SK-N-SH treated with all-trans-retinoic acid at 6 μM for 48 hours (cell line): ENCODE measurements at regions not wholly inside any gene's neighbourhood (a gene's known extent, or its start where the extent isn't known, plus 50 kb on each side); places are given as distances from the start of the nearest gene placed in this dataset.

Experiments
- ATAC-seq: fragments of 200-7000 bp; cut with Tn5 transposase; 3 replicates; pipeline ENCODE4 v1.9.1; 2020; ENCODE audit warnings: mild to moderate bottlenecking, moderate library complexity
- BACH2 ChIP-seq: fragments of 250-450 bp; sonication (Bioruptor Pico); IDR thresholded peaks from 2 replicates; pipeline ENCODE4 v1.9.0; 2021; ENCODE audit warnings: mild to moderate bottlenecking, borderline replicate concordance
- CREB5 ChIP-seq: fragments of 250-450 bp; sonication (Bioruptor Pico); IDR thresholded peaks from 2 replicates; pipeline ENCODE4 v1.5.1; 2020; ENCODE audit warnings: low read depth, mild to moderate bottlenecking, moderate library complexity
- CSDC2 ChIP-seq: fragments of 250-450 bp; sonication (Bioruptor Pico); IDR thresholded peaks from 2 replicates; pipeline ENCODE4 v1.5.0; 2020; ENCODE audit warnings: mild to moderate bottlenecking, moderate library complexity
- CSRNP3 ChIP-seq: fragments of 250-450 bp; sonication (Bioruptor Pico); IDR thresholded peaks from 2 replicates; pipeline ENCODE4 v1.5.1; 2021; ENCODE audit warnings: mild to moderate bottlenecking, moderate library complexity
- ESRRG ChIP-seq: fragments of 250-450 bp; sonication (Bioruptor Pico); IDR thresholded peaks from 2 replicates; pipeline ENCODE4 v1.6.1; 2021; ENCODE audit warnings: mild to moderate bottlenecking
- GLIS3 ChIP-seq: fragments of 250-450 bp; sonication (Bioruptor Pico); IDR thresholded peaks from 2 replicates; pipeline ENCODE4 v1.5.0; 2020; ENCODE audit warnings: mild to moderate bottlenecking, moderate library complexity
- ISL1 ChIP-seq: fragments of 250-450 bp; sonication (Bioruptor Pico); IDR thresholded peaks from 2 replicates; pipeline ENCODE4 v2.1.2; 2022; ENCODE audit warnings: mild to moderate bottlenecking, moderate library complexity
- RARB ChIP-seq: fragments of 250-450 bp; sonication (Bioruptor Pico); IDR thresholded peaks from 2 replicates; pipeline ENCODE4 v1.8.0; 2021; ENCODE audit warnings: mild to moderate bottlenecking, moderate library complexity
- SNAI2 ChIP-seq: fragments of 250-450 bp; sonication (Bioruptor Pico); IDR thresholded peaks from 2 replicates; pipeline ENCODE4 v1.5.0; 2020; ENCODE audit warnings: mild to moderate bottlenecking, moderate library complexity
- TCF4 ChIP-seq: fragments of 250-450 bp; sonication (Bioruptor Pico); IDR thresholded peaks from 2 replicates; pipeline ENCODE4 v1.8.0; 2021; ENCODE audit warnings: mild to moderate bottlenecking, moderate library complexity, borderline replicate concordance
- TOX ChIP-seq: fragments of 250-450 bp; sonication (Bioruptor Pico); IDR thresholded peaks from 2 replicates; pipeline ENCODE4 v1.8.0; 2021; ENCODE audit warnings: mild to moderate bottlenecking, moderate library complexity, borderline replicate concordance
- TSHZ2 ChIP-seq: fragments of 250-450 bp; sonication (Bioruptor Pico); IDR thresholded peaks from 2 replicates; pipeline ENCODE4 v1.5.0; 2020; ENCODE audit warnings: mild to moderate bottlenecking, moderate library complexity
- ZC3H10 ChIP-seq: fragments of 250-450 bp; sonication (Bioruptor Pico); IDR thresholded peaks from 2 replicates; pipeline ENCODE4 v1.5.1; 2021; ENCODE audit warnings: mild to moderate bottlenecking, moderate library complexity
- ZFP3 ChIP-seq: fragments of 250-450 bp; sonication (Bioruptor Pico); IDR thresholded peaks from 2 replicates; pipeline ENCODE4 v1.5.0; 2020; ENCODE audit warnings: mild to moderate bottlenecking, moderate library complexity
- ZFP30 ChIP-seq: fragments of 450-650 bp; formaldehyde crosslinking; IDR thresholded peaks from 2 replicates; pipeline ENCODE4 v1.5.0; 2022; ENCODE audit warnings: mild to moderate bottlenecking, moderate library complexity
- ZNF565 ChIP-seq: fragments of 450-650 bp; formaldehyde crosslinking; conservative IDR thresholded peaks from 2 replicates; pipeline ENCODE4 v1.5.0; 2020; ENCODE audit warnings: low read depth, mild to moderate bottlenecking, moderate library complexity
- ZNF70 ChIP-seq: fragments of 450-650 bp; formaldehyde crosslinking; IDR thresholded peaks from 2 replicates; pipeline ENCODE4 v1.5.0; 2020; ENCODE audit warnings: mild to moderate bottlenecking, moderate library complexity
- ZNF8 ChIP-seq: fragments of 450-650 bp; formaldehyde crosslinking; IDR thresholded peaks from 2 replicates; pipeline ENCODE4 v1.5.0; 2020; ENCODE audit warnings: mild to moderate bottlenecking, moderate library complexity
- TF ChIP-seq, protein P1 (sequence below): fragments of 250-450 bp; sonication (Bioruptor Pico); IDR thresholded peaks from 2 replicates; pipeline ENCODE4 v1.8.0; 2020; ENCODE audit warnings: mild to moderate bottlenecking, moderate library complexity, borderline replicate concordance

GRCh38 chr3:25114532-25114931 is 313.5 kb upstream of the RARB start:
- no peak for ATAC-seq
- no peak for TF ChIP-seq GLIS3 (CRISPR knock-in tag)
- TF ChIP-seq ESRRG = no peak
- TF ChIP-seq BACH2 = no peak
- TF ChIP-seq TCF4 (CRISPR knock-in tag) = no peak
- TF ChIP-seq ZNF8 = no peak
- no peak for TF ChIP-seq RARB
- TF ChIP-seq TOX (CRISPR knock-in tag) = no peak
- TF ChIP-seq CSRNP3 = no peak

- ATAC-seq = no peak
- TF ChIP-seq CSDC2 (CRISPR knock-in tag) (no peak), GLIS3 (CRISPR knock-in tag) (no peak), ZNF565 (CRISPR knock-in tag) (no peak), ISL1 (CRISPR knock-in tag) (no peak), BACH2 (no peak), ESRRG (no peak), TSHZ2 (CRISPR knock-in tag) (no peak), ZFP30 (CRISPR knock-in tag) (no peak), ZFP3 (CRISPR knock-in tag) (no peak), TCF4 (CRISPR knock-in tag) (no peak), SNAI2 (no peak), ZNF70 (CRISPR knock-in tag) (no peak), RARB (no peak), CREB5 (CRISPR knock-in tag) (no peak), TOX (CRISPR knock-in tag) (no peak), ZC3H10 (CRISPR knock-in tag) (no peak)
- TF ChIP-seq, protein P1, sequence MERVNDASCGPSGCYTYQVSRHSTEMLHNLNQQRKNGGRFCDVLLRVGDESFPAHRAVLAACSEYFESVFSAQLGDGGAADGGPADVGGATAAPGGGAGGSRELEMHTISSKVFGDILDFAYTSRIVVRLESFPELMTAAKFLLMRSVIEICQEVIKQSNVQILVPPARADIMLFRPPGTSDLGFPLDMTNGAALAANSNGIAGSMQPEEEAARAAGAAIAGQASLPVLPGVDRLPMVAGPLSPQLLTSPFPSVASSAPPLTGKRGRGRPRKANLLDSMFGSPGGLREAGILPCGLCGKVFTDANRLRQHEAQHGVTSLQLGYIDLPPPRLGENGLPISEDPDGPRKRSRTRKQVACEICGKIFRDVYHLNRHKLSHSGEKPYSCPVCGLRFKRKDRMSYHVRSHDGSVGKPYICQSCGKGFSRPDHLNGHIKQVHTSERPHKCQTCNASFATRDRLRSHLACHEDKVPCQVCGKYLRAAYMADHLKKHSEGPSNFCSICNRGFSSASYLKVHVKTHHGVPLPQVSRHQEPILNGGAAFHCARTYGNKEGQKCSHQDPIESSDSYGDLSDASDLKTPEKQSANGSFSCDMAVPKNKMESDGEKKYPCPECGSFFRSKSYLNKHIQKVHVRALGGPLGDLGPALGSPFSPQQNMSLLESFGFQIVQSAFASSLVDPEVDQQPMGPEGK (CRISPR knock-in tag) = no peak
- TF ChIP-seq, all 23 proteins: peak for 0
These were observed 311.0 kb upstream of the RARB start for GRCh38 chr3:25117005-25117593.

GRCh38 chr3:25119682-25120081 is 308.4 kb upstream of the RARB start:
- ATAC-seq = no peak

More at GRCh38 chr3:25119682-25120081, 308.4 kb upstream of the RARB start:
- TF ChIP-seq TOX (CRISPR knock-in tag) = no peak
- TF ChIP-seq, protein P1 (CRISPR knock-in tag) = no peak
- TF ChIP-seq ZNF8 = no peak
- TF ChIP-seq TCF4 (CRISPR knock-in tag) = peak; percentile 50; the same call in 1 of the 2 replicates
- no peak for TF ChIP-seq ZNF70 (CRISPR knock-in tag)
- TF ChIP-seq ISL1 (CRISPR knock-in tag) = no peak
